HG02884 (cell line): ENCODE measurements at regions not wholly inside any gene's neighbourhood (a gene's known extent, or its start where the extent isn't known, plus 50 kb on each side); places are given as distances from the start of the nearest gene placed in this dataset.

Experiments
- ATAC-seq: cut with Tn5 transposase; IDR thresholded peaks from one replicate; pipeline ENCODE4 v1.9.1; 2021; ENCODE audit warnings: mild to moderate bottlenecking, moderate library complexity; ENCODE audit not compliant: unreplicated experiment

DNA sequence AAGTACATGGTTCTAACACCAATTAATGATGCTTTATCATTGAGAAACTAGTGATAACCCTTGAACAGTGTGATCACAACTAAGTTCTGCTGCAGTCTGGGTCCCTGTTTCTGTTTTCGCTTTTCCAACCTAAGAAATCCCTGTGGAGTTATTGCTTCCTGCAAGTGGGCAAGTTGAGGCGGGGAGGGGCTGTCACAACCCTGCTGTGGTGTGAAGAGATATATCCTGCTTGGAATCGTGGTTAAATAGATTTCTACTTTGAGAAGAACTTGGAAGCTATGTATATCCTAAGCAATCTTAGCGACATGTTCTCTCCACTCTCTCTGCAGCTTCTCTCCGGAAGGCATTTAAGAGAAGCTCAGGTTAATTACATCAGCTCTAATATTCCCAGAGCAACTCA, 1223.6 kb downstream of the EPHA7 start:
- ATAC-seq: no peak

DNA sequence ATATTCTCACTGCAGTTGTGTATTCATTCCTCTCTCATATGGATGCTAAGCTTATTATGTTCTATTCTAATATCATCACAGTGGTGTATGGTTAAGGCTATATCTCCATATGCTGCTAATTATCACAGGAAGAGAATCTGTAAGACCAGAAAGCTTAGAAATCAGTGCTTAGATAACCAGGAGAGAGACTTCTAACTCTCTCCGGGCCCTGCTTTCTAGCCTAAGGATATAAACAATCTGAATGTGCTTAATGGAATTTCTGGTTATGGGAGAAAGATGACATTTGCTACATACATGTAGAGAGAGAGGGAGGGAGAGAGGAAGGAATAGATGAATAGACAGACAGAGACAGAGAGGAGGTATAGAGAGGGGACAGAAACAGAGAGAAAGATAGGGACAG, 1231.3 kb downstream of the EPHA7 start:
- ATAC-seq: no peak

DNA sequence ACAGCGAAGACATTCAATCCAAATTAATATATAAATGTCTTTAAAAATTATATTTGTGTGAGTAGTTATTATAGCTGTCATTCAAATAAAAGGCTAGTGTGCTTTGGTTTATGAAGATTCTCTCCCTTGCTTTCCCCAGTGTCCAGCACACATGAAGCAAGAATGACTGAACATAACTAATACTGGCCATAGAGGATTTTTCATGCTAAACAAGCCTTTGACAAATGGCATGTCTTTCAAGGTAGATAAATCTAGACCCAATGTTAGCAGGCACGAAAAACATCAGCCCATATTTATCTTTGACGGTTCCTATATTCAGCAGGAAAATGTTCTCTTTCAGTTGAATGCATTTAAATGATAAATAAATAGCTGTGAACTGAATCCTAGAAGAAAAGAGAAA, 1234.4 kb downstream of the EPHA7 start:
- no peak for ATAC-seq

DNA sequence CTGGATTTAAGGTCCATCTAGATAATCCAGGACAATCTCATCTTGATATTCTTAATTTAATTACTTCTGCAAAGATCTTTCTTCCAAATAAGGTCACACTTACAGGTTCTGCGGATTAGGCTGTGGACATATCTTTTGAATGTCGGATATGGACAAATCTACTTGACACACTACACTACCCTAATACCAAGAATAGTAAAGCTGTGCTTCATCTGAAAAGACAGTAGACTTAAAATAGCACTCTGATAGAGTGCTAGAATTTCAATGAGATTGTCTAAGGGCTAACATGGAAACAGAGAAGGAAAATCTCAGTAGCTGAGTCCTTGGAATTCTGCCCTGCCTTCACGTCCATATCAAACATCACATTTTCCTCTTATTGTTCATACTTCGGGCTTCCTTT, 1238.0 kb downstream of the EPHA7 start:
- ATAC-seq: no peak

DNA sequence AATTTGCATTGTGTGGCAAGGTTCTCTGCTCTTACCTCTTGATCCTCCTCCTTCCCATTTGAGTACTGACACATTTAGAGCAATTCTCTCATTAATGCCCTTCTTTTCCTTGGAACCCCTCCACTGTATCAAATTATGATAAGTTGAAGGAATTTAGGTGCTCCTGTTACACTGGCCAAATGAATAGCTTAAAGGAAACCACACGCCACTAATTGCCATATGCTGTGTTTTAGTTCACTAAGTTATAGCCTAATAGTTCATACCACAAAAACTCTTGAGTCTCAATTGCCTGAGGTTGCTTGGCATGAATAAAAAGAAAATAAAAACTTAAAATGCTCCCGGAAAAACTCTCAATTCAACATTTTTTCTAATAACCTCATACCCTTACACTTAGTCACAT, 1239.3 kb downstream of the EPHA7 start:
- no peak for ATAC-seq

DNA sequence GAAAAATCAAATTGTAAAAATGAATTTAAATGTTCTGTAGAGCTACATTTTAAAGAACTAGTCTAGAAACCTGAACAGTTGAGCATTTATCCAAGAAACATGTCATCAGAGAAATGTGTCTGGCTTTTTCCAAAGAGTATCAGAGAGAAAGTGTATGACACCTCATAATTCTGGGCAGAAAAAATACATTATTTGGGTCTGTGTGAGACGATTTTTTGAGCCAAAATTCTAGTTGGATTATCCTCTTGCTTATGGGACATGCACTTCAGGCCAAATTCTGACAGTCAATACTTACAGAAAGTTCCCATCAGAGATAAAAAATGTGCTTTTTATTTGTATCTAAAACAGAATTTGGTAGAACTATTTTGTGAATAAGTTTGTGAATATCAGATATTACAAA, 1242.7 kb downstream of the EPHA7 start:
- ATAC-seq: no peak

DNA sequence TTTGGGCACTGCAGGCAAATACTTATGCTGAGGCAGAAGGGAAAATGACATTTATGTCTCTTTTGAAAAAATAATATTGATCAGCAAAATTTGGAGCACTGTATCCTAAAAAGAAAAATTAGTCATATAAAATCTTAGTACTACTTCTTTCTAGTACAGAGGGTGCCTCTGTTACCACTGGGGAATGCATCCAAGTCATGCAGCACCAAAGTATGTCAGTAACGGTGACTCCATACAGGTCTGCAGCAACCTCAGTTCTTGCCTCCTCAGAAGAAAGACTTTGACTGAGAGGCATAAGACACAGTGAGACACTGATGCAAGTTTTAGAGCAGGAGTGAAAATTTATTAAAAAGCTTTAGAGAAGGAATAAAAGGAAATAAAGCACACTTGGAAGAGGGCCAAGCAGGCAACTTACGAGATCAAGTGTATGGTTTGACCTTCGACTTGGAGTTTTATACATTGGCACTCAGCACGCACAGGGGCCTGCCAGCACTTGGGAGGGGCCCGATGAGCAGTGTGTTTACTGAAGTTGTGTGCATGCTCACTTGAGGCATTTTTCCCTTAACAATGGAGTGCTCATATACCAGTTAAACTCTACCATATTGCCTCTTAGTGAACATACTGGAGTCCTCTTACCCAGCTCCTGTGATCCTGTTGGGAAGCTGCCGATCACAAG, 1244.8 kb downstream of the EPHA7 start:
- no peak for ATAC-seq

DNA sequence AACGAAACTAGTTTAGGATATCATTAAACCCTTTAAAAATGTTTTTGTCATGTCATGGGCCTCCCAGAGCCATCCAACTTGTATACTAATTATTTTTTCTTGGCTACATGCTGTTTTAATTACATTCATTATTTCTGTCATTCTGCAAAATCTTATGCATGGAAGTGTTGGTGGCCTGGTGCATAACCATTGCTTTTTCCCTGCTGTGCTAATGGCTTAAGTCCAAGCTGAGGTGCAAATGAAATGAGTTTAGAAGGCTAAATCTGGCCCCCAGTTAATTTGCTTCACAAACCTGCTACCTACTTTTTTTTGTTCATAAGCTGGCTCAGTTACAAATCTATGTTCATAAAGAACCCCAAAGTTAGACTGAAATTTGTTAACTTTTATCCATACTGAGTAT, 1249.9 kb downstream of the EPHA7 start:
- no peak for ATAC-seq

DNA sequence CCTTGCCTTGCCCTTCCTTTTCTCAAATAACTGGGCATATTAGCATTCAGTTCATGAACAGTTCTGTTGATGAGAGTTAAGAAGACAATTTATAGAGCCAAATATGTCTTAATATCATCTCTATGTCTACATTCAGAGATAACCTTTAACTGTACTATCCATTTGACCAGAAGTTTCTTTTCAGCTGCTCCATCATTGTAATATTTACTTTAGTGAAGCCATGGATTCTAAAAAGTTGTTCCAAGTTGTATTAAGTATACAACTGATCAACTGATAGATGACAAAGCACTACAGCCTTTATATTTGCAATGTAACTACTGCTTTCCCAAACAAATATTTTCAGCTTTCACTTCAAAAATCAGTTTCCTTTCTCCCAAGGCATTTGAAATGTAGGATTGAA, 1252.7 kb downstream of the EPHA7 start:
- ATAC-seq: no peak

DNA sequence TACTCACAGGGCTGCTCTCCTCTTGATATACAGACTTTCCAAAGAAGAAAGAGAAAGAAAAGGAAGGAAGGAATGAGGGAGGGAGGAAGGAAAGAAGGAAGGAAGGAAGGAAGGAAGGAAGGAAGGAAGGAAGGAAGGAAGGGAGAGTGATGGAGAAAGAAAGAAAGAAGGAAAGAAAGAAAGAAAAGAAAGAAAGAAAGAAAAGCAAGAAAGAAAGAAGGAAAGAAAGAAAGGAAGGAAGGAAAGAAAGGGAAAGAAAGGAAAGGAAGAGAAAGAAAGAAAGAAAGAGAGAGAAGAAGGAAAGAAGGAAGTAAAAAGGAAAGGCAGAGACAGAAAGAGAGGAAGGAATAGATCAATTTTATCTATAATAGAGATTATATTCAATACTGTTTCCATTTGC, 1257.4 kb downstream of the EPHA7 start:
- ATAC-seq: no peak

DNA sequence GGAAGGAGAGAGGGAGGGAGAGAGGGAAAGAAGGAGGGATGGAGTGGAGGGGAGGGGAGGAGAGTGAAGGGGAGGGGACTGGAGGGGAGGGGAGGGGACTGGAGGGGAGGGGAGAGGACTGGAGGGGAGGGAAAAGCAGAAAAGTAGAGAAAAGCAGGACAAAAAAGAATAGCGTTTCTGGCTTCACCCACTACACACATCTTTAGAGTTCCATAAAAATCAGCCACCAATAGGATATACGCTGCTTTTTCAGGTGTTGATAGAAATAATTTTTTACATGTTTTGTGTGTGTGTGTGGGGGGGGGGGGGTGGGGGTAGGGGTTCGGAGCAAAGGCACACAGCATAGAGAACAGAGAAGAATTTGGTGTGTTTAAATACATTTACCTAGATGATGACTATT, 1259.1 kb downstream of the EPHA7 start:
- no peak for ATAC-seq

DNA sequence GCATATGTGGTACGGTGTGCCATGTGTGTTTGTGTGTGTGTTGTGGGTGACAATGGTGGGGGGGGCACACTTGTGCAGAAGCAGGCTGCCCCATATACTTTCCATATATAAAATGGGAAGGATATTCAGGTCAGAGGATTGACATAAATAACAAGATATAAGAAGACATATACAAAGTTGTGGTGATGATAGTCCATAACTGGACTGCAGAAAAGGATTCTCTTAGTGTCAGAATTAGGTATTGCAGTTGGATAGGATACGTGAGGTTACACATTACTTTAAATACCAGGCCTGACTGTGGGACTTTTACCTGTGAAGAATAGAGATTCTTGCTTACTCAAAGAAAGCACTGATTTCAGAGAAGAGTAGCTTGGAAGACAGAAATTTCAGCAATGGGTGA, 1260.3 kb downstream of the EPHA7 start:
- ATAC-seq: no peak

DNA sequence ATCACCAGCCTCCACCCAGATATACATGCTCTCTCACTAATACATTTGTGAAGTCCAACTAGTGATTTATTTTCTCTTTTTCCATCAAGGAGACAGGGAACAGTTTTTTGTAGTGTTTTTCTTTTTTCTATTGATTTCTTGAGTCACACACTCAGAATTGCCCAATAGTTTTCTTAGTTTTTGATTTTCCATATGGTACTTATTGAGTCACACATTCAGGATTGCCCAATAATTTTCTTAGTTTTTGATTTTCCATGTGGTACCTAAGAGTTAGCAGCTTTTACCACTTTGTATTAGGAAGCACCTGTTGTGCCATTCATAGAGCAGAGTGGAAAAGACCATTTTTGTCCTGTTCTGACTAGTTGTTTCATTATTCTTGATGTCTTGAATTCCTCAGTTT, 1268.8 kb downstream of the EPHA7 start:
- ATAC-seq: no peak

DNA sequence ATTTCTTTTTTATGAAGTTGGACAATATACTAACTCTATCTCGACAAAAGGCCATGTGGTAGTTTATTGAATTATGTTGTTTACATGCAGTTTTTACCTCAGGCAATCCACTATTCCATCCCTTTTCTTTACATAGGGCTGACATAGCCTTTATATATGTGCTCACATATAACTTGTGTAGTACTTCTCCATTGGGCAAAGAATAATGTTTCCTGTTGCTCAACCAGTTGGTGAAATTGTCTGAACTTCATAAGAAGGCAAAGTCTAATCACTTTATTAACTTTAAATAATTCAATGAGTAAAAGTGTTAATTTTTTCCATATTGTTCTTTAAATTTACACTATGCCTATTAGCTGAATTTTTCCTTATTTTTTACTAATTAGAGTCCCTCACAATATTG, 1272.1 kb downstream of the EPHA7 start:
- no peak for ATAC-seq

DNA sequence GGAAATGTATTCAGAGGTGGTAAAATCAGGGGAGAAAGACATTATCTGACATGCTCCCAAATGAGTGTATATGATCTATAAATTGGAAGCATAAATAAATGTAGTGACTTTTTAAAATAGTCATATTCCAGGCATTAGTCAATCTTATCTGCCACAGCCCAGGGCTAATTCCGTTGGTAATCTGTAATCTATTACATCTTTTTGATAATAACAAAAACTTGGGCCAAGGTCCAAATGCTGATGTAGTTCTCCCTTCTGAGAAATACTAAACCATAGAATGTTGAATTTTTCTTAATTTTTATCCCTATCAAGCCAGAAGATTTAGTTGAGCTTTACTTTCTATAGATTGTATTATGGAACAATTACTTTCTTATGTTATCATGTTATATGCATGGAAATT, 1279.8 kb downstream of the EPHA7 start:
- ATAC-seq: no peak

DNA sequence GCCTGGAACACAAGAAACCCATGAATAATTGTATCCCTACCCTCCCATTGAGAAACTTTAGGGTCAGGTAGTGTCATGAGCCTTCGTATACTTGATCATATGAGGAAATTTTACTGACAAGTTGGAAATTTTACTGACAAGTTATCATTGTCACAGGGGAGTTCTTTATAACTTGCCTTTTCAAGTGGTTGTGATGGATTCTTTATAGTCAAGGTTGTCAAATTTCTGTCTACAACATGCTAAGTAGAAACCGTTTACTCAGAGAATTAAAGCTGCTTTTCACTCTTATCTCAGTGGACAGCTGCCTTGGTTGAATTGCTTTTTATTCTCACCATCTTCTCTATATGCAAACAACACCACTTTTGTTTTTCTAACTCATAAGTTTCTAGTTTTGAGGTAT, 1286.4 kb downstream of the EPHA7 start:
- ATAC-seq: no peak

DNA sequence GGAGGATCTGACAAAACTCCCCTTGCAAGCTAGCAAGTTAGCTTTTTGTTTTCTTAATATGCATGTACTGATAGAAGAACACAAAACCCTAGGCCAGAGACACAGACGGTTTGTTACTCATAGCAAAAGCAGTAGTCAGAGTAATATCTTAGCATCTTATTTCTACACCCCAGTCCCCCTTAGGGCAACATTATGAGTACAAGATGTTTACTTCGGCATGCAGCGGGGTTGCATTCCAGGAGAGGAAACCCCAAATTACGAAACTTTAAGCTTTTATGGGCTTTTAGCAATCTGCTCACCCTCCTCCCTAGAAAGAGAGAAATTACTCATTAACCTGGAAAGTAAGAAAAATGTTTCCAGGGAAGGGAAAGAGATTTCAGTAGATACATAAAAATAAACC, 1286.9 kb downstream of the EPHA7 start:
- no peak for ATAC-seq

DNA sequence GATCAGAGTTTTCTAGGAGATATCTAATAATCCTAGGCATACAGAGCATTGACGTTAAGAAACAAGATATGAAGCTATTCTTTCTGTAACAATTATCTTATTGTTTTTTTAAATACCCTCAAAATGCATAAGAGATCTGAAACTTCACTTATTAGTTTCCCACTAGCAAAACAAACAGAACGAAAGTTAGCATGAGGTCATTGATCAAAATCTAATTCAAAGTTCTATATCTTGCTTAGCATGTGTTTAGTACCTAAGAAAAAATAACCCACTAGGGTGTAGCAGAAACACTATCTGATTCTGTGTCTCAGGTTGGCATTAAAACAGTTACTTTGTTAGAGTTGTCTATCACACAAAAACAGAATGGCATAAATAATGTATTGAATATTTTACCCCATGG, 1288.4 kb downstream of the EPHA7 start:
- no peak for ATAC-seq

DNA sequence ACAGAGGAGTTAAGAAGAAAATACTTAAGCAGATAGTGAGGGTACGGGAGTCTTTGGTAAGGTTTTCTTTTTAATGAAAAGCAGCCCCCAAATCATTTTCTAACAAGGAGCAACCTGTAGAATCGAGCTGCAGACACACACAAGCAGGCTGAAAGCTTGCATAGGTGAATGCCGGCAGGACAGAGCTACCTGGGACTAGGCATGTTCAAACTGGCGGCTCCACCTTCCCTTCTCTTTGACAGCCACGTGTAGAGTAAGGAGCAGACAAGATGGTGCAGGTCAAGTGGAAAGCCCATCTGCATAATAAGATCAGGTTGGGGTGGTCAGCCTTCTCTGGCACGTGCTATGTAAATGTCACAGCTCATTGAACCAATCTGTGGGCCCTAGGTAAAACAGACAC, 1292.4 kb downstream of the EPHA7 start:
- ATAC-seq: no peak

DNA sequence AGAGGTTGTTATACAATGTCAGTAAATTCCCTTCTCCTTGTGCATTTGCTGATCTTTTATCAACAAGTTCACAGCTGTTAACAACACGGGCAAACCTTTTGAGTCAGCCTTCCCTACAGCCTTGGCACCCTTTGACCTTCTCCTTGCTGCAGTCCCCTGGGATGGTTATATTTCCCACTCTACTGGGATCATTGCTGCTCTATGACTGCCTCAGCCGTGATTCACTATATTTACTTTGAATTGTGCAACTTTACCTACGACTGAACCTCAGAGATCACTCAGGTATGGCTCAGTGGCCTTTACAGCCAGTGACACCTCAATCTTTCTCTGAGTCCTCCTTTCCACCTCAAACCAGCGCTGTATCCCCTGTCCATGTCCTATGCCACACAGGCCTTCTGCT, 1293.3 kb downstream of the EPHA7 start:
- ATAC-seq: no peak

DNA sequence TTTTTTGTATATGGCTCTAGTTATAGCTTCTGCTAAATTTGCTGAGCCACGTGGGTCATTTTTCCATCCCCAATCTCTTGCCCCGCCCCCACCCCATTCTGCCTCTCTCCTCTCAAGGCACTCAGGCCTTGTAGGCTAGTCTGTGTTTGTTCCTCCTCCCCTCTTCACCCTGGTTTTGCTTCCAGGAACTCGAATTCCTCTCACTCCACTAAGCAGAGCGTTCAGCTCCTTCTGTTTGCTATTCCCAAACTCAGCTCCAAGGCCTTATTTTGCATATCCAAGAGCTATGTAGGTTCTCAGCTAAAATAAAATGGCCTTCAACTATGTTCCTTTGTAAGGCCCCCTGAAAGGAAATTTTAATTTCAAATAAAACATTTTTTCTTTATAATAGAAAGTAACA, 1293.7 kb downstream of the EPHA7 start:
- ATAC-seq: no peak

DNA sequence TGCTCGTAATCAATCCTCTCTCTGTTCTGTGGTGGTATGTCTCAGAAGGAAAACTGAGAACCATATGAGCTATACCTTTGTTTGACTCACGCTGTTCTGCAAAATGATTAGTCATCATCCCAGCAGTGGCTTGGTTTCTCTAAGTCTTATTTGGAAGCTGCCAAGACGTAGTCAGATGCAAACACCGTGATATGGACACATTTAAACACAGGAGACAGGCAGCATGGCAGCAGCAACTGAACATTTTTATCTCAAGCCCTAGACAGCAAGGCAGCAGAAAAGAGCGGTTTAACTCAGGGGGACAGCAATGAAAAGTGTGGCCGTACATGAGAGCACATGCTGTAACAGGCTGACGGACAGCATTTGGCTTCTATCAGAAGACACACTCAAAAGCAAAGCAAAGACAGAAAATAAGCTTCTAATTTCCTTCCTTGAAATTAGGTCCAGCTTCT, 1295.1 kb downstream of the EPHA7 start:
- no peak for ATAC-seq

DNA sequence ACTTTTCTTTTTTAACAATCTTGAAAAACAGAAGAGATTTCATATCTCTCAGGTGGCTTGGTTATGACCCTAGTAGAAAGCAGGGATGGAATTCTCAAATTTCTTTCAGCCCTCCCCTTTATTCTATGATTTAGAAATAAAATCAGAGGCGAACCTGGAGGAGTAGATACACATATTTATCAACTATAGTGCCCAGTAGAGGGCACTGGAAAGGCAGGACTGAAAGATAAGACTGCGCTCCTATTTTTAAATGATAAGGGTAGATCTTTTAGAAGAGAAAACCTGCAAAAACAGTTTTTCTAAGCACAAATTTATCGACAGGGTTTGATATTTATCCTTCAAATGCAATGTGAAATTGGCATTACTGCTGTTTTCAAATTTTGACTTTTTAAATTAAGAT, 1296.6 kb downstream of the EPHA7 start:
- ATAC-seq: no peak

DNA sequence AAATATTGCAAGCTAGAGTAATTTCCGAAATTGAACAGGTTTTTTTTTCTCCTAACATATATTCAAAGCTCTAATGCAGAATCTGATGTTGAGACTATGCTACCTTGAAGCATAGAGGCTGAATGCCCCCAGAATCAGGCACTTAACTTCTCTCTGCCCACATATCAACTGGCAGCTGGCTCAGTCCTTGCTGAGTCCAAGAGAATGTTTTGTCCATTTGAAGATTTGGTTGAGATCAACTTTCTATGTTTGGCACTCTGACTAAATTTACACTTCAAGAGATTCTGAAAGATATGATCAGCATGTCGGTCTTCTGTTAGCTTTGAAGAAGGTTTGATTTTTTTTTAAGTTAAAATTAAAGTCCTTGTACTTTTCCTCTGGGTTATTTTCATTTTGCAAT, 1298.1 kb downstream of the EPHA7 start:
- no peak for ATAC-seq
